GM12875 (cell line): ENCODE measurements at regions not wholly inside any gene's neighbourhood (a gene's known extent, or its start where the extent isn't known, plus 50 kb on each side); places are given as distances from the start of the nearest gene placed in this dataset.

Experiments used
- H3K4me3 ChIP-seq: one replicate; pipeline ENCODE4 v1.5.1; 2011; ENCODE audit warnings: low read depth, low read length, control low read depth
- TF ChIP-seq, protein P1 (sequence below): IDR thresholded peaks from 2 replicates; pipeline ENCODE4 v1.5.1; 2011; ENCODE audit warnings: low read depth, mild to moderate bottlenecking, control low read depth, inconsistent platforms, low read length, moderate library complexity, borderline replicate concordance; ENCODE audit not compliant: insufficient read depth

DNA sequence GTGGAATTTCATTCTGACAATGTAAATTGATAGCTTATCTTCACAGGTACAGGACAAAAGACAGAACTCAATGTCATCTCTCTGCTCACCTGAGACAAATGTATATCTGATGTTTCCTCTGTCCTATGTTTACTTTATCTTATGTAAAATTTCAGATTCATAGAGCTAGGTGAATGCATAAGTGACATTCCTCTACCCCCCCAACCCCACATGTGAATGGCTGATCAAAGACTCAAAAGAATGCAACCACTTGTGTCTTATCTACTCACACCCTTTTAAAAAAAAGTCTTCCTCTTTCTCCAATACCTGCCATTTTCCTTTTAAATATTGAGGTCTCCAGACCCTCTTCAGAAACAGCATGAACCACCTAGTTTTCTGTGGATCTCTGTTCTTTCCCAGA lies 736.6 kb upstream of the SEL1L start:
- no peak overlapping the region for H3K4me3 ChIP-seq
- TF ChIP-seq, protein P1, sequence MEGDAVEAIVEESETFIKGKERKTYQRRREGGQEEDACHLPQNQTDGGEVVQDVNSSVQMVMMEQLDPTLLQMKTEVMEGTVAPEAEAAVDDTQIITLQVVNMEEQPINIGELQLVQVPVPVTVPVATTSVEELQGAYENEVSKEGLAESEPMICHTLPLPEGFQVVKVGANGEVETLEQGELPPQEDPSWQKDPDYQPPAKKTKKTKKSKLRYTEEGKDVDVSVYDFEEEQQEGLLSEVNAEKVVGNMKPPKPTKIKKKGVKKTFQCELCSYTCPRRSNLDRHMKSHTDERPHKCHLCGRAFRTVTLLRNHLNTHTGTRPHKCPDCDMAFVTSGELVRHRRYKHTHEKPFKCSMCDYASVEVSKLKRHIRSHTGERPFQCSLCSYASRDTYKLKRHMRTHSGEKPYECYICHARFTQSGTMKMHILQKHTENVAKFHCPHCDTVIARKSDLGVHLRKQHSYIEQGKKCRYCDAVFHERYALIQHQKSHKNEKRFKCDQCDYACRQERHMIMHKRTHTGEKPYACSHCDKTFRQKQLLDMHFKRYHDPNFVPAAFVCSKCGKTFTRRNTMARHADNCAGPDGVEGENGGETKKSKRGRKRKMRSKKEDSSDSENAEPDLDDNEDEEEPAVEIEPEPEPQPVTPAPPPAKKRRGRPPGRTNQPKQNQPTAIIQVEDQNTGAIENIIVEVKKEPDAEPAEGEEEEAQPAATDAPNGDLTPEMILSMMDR = no peak

DNA sequence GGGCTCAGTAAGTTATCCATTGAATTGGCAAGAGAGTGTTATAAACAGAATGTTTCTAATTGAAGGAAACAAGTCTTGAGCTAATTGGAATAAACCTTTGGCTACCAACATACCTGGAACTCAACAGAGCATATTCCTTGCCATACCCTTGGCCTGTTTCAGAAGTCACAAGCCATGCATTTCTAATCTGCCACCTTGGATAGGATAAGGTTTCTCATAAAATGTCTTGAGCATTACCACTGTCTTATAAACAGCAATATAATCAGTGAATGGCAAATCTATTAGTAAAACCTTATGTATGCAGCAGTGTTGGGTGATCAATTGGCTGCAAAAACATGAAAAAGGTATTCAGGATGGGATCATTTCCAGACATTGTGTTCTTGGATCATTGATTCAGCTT lies 765.2 kb upstream of the SEL1L start:
- TF ChIP-seq, protein P1 = no peak
- no peak overlapping the region for H3K4me3 ChIP-seq

DNA sequence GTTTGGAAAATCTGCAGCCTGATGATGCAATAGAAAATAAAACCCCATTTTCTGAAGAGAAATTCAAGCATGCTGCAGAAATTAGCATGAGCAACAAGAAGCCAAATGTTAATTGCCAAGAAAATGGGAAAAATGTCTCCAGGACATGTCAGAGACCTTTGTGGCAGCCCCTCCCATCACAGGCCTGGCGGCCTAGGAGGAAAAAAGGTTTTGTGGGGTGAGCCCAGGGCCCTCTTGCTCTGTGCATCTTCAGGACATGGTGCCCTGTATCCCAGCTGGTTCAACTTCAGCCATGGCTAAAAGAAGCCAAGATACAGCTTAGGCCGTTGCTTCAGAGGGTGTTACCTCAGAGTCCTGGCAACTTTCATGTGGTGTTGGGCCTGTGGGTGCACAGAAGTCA lies 775.5 kb upstream of the SEL1L start:
- no peak overlapping the region for H3K4me3 ChIP-seq
- TF ChIP-seq, protein P1 = no peak

DNA sequence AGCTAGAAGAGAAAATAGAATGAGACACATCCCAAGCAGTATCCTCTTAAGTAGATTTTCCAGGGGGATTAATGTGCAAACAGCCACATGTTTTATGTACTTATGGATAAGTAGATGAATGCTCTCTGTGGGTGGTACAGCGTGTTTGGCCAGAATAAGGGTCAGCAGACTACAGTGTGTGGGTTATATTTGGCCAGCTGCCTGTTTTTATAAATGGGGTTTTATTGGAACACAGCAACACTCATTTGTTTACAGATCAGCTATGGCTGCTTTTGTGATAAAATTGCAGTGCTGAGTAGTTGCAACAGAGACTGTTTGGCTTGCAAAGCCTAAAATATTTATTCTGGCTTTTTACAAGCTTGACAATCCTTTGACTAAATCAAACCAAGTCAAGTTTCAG lies 780.2 kb upstream of the SEL1L start:
- H3K4me3 ChIP-seq = no peak overlapping the region
- TF ChIP-seq, protein P1 = no peak

DNA sequence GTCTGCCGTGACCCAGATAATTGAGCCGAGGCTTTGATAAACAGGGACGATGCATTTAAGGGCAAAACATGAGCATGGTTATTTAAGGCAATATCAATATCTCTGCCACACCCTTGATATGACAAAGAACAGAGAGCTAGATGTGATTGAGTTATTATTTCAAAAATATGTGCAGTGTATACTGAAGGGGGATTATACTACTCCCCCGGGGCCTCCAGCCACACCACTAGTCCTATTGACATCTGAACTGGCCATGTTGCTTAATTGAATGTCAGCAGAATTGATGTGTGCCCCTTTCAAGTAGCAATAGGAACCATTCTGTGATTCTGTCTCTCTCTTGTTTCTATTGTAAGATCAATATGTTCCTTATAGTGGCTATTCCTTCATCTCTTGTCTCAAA lies 794.8 kb upstream of the SEL1L start:
- H3K4me3 ChIP-seq = no peak overlapping the region
- TF ChIP-seq, protein P1 = no peak

DNA sequence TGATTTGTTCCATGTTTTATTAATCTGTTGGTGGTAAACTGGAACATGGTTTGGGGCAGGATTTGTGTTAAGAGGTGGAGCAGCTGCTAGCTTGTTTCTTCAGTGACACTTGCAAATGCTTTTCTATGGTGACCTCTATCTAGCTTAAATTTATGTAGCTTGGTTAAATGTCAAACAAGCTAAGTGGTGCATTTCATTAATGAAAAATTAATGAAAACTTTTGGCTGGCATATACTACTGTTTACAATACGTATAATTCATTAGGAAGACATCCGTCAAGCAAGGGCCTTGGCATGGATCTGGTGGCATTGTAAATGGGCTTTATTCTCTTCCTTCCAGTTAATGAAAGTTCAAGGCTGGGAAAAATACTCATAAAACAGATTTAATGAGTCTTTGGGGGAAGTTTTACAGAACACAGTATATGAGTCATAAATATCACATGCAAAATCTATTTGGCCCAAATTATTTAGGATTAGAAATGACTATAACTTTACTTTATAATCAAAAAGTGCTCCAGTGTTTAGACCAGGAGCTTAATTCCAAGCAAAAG lies 807.7 kb upstream of the SEL1L start:
- TF ChIP-seq, protein P1 = no peak
- no peak overlapping the region for H3K4me3 ChIP-seq

DNA sequence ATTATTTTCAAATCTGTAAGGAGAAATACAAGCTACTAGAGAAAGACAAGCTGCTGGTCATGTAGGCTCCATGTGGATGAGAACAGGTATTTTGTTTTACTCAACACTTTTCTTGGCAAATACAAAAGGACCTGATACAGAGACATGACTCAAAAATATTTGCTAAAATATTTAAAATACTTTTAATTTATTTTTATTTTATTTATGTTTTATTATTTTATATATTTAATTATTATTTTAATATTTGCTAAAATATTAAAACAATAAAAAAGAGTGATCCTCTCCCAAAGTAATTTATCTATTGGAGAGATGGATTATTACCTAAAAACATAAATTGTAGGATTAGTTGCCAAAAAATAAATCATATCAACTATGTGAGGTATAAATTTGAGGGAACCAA lies 808.9 kb upstream of the SEL1L start:
- TF ChIP-seq, protein P1 = no peak
- H3K4me3 ChIP-seq = no peak overlapping the region
